ENCODE measurements at regions not wholly inside any gene's neighbourhood (a gene's known extent, or its start where the extent isn't known, plus 50 kb on each side); places are given as distances from the start of the nearest gene placed in this dataset.

DNA sequence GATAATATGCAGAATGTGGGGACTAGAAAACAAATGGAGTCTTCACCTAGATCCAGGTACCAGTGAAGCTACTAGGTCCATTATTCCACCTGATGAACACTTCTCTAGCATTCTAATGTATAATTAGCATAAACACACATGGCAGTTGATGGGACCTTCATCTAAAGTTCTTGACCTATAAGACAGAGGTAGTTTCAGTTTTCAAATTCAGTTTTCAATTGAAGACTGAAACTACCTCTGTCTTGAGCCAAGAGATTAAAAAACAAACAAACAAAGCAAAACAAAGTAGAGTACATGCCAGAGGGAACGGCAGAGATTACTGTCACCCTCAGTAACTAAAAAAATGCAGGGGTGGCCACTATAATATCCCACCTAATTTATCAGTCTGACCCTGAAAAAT is 199.9 kb upstream of the NEIL3 start:
- DNase-seq (ENCODE audit: low spot score), result no peak

DNA sequence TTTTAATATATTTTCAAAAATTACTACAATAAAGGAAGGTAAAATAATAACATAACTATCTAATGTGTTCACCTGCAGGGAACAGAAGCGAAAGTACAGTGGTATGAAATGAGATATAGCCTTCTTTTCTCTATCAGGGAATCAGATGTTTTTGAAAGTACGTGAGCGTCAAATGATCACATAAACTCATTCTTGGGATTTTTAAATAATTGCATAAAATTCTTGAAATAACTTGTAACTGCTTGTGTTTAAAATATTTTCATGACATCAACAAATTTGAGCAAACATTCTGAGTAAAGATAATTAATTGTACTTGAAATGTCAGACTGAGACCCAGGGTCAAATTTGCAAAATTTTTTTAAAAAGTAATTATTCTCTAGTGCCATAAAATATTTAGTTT is 193.5 kb upstream of the NEIL3 start:
- DNase-seq (ENCODE audit: low spot score), result no peak

DNA sequence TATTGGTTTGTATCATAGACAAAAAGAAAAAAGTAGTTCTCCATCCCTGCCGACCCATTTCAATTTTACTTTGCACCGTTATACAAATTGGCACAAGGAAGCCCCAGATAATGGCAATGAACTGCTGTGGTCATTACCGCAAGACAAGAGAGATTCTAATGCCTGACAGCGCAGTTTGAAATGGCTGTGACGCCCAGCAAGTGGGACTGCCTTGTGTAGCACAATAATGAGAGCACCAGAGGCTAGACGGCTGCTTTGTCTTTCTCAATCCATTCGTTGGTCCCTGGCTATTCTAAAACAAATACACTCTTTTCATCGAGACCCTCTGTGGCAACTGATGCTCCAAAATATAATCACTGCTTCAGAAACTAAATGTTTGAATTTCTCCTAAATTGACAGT is 192.4 kb upstream of the NEIL3 start:
- no peak for DNase-seq (ENCODE audit: low spot score)

DNA sequence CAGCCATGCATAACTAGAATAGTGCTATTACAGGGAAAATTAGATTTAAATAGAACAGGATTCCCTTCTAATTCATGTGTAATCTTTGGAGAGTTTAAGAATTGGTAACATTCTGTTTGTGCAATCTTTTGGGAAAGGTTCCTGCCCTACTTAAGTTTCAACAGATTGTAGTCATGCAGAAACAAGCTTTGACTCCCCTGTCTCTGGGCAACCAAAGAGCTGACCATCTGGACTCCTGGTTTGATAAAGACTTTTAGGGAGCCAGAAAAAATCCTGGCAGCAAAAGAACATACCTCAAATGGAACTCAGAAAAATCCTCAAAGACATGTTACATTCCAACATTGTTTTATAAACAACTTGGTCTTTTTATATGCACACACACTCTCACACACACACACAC is 191.1 kb upstream of the NEIL3 start:
- DNase-seq (ENCODE audit: low spot score), result no peak

DNA sequence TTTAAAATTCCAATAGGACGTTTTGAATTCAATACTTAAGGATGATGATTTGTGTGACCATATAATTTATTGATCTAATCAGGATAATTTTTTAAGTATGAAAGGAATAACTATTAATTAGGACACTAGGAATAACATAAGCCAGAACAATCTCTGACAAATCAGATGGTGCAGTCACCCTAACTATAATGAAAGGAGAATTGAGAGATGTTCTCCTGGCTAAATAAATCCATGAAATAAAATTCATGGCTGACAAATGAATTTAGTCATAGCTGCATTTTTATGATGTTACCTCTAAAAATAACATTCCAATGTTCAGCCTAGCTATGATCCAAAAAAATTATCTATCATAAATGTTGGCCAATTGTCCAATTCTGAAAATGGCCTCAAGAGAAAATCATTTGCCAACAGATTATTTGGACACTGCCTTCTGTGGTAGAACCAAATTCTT is 190.6 kb upstream of the NEIL3 start:
- DNase-seq (ENCODE audit: low spot score), result no peak

DNA sequence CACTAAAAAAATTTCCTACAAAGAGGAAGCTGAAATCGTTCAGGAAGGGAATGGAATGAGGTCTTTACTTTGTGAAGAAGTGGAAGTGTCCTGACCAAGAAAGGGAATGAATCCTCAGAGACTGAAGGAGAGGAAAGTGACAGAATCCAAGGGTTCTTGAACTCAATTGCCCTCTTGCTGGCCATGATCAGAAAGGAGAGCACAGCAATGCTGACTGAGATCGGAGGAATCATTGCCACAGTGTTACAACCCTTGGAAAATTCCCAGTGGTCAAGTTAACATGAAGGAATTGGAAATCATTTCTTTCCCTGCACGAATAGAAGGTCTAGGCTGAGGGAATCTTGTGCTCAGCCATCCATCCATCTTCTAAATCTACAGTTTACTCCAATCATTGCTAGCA is 190.0 kb upstream of the NEIL3 start:
- no peak for DNase-seq (ENCODE audit: low spot score)

DNA sequence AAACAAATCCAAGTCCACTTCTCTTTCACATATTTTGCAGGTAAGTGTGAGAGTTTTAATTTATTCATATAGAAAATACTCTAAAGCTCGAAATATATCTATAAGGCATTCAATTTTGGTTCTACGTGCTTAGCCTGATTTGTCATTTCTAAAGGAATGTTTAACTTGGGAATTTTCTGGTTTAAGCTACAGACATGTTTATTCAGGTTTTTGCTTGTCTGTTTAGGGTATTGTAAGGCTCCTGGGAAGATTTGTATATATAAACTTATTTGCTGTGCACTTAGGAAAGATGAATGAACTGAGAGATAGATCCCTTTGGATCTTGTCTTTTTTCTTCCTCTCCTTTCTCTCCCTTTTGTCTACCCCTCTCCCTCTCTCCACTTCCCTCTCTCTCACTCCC is 185.9 kb upstream of the NEIL3 start:
- no peak for DNase-seq (ENCODE audit: low spot score)

DNA sequence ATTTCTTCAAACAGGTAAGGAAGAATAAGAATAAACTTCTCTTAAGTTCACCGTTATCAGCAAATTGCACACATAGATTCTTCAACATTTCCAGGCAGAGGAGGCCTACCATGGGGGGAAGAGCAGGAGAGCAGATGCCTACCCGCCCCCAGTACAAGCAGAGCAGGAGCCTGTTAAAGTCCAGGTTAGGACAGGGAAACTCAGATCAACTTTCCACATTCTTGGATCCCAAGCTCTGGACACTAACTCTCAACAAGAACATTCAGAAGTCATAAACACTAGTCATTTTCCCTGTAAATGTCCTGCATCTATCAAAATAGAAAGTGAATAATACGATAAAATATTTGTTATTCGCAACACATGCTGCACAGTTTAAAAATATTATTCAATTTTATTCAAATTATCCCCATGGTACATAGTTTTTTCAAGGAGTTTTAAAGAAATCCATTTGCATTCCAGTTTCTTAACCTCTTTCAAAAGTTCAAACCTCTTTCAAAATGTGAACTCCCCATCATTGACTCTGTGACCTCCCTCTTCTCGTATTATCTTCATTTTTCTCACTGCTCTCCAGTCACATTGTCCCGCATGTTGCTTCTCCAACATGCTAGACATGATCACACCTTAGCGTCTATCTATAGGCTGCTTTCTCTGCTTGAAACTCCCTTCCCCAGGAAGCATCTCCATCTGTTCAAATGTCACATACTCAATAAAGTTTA is 185.2 kb upstream of the NEIL3 start:
- DNase-seq (ENCODE audit: low spot score), result no peak

DNA sequence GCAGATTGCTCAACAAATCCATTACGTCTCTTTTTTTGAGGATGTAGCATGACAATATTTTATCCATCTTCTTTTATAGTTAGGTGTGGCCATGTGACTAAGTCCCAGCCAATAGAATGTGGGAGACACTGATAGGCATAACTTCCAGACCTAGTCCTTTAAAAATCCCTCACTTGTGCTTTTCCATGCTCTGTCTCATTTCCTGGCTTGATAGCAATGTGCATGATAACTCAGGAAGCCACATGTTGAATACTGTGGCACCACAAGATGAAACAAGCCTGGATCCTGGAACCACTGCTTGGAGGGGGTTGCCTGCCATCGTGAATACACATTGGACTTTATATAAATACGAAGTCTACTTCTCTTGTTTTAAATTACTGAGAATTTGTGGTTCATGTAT is 184.0 kb upstream of the NEIL3 start:
- no peak for DNase-seq (ENCODE audit: low spot score)

DNA sequence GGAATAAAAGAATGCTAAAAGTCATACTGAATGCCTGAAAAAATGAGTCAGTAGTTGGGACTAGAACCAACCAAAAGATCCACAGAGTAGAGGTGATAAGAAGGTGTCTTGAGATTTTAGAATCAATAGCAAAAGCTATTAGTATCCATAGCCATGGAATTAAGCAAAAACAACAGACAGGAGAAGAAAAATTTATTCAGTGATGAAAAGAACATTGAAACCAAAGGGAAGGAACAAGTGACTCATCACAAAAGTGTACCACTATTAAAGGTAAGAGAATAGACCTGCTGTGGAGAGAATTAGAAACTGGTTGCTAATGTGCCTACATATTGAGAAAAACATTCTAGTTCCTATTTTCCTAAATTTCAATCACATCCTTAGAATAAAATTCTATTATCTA is 182.0 kb upstream of the NEIL3 start:
- no peak for DNase-seq (ENCODE audit: low spot score)

DNA sequence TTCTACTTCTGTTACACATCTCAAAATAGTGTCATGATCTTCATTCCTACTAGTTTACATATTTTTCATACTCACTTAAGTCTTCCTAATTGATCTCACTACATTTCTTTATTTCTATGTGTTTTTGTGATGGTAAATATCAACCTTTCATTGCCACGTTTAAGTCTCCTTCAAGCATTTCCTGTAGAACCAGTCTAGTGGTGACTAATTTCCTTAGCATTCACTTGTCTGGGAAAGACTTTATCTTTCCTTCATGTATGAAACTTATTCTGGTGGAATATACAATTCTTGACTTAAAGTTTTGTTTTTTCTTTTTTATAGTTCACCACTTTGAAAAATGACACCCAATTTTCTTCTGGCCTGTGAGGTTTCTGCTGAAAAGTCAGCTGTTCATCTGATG is 181.4 kb upstream of the NEIL3 start:
- DNase-seq (ENCODE audit: low spot score), result no peak

DNA sequence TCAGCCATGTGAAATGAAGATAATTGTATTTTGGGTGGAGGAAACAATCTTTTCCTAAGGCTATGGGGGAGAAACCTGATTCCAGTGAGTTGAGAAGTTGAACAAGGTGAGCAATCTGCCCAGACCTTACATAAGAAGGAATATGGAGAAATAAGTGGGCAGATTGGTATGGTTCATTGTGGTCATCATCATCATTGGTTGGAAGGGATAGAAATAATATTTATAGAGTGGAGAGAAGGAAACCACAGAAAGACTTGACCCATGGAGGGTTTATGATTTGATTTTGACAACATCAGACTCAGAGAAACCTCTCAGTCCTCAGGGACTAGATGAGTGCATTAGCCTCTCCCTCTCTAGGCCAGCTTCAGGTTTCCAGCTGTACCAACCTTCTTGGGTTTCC is 177.9 kb upstream of the NEIL3 start:
- DNase-seq (ENCODE audit: low spot score), result no peak

DNA sequence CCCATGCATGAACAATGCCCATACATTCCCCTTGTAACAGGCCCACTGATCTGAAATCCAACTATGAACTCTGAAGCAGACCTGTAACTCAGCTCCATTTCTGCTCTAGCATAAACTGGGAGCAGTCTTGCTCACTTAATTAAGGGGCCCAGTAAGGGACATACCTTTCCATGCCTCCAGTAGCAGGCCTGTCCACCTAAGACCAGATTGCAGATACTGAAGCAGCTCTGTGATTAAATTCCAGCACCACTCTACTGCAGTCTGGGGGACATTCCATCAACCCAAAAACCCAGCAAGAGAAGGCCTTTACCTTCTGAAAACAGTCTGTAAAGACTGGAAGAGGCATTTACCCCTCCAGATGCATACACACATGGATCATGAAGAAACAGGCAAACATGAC is 162.0 kb upstream of the NEIL3 start:
- DNase-seq (ENCODE audit: low spot score), result no peak

DNA sequence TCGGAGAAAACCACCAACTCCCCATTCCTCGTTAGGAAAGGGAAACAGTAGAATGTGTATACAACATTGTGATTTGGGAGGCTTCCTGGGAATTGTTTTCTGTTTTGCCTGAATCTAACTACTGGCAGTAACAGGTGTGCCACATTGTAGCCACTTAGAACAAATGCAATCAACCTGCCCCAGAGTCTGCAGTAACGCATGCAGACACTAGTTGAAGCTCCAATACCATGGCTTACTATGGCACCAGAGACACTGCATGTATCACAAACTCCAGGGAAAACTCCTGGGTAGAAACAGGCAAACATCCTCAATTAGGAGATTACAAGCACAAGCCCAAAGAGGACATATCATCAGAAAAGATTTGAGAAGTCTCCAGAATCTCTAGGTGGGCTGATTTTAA is 154.2 kb upstream of the NEIL3 start:
- DNase-seq (ENCODE audit: low spot score), result no peak

DNA sequence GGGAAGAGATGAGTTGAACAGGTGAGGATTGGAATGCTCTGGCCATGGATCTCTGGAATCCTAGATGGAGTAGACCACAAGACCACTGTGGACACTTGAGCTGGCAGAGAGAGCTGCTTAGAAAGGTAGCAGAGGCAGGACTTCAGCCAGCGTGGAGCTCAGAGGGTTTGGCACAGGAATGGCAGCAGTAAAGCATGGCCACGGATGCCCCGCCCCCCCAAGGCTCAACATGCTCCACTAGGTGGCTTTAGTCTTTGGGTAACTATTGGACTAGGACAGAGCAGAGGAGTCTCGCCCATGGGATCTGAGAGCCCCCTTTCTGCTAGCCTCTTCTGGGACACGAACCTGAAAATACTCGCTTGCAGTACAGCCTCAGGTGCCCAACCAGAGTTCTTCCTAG is 150.1 kb upstream of the NEIL3 start:
- no peak for DNase-seq (ENCODE audit: low spot score)

DNA sequence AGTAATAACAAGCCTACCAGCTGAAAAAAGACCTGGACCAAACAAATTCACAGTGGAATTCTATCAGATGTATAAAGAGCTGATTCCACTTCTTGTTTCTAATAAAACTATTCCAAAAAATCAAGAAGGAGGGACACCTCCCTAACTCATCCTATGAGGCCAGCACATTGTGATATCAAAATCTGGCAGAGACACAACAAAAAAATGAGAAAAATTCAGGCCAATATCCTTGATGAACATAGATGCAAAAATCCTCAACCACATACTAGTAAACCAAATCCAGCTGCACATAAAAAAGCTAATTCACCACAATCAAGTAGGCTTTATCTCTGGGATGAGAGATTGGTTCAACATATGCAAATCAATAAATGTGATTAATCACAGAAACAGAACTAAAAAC is 147.9 kb upstream of the NEIL3 start:
- no peak for DNase-seq (ENCODE audit: low spot score)

DNA sequence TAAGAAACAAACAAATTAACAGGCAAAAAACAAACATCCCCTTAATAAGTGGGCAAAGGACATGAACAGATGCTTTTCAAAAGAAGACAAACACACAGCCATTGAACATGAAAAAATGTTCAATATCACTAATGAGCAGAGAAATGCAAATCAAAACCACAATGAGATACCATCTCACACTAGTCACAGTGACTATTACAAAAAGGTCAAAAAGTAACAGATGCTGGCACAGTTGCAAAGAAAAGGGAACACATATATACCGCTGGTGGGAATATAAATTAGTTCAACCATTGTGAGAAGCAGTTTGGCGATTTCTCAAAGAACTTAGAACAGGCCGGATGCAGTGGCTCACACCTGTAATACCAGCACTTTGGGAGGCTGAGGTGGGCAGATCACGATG is 146.1 kb upstream of the NEIL3 start:
- no peak for DNase-seq (ENCODE audit: low spot score)

DNA sequence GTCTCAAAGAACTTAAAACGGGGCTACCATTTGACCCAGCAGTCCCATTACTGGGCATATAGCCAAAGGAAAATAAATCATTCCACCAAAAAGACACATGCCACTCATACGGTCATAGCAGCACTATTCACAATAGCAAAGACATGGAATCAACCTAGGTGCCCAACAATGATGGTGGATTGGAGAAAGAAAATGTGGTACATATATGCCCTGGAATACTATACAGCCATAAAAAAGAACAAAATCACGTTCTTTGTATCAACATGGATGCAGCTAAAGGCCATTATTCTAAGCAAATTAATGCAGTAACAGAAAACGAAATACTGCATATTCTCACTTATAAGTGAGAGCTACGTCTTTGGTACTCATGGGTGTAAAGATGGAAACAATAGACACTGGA is 138.1 kb upstream of the NEIL3 start:
- DNase-seq (ENCODE audit: low spot score), result no peak

DNA sequence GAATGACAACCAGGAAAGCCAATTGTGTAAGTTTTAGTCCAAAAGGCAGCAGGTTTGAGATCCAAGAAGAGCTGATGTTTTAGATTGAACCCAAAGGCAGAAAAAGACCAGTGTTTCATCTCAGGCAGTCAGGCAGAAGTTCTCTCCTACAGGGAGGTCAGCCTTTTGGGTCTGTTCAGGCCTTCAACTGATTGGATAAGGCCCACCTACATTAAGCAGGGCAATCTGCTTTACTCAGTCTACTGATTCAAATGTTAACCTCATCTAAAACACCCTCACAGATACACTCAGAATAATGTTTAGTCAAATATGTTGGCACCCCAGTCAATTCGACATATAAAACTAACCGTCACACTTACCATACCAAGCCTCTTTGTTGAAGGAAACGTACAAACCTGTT is 134.2 kb upstream of the NEIL3 start:
- DNase-seq (ENCODE audit: low spot score), result no peak

DNA sequence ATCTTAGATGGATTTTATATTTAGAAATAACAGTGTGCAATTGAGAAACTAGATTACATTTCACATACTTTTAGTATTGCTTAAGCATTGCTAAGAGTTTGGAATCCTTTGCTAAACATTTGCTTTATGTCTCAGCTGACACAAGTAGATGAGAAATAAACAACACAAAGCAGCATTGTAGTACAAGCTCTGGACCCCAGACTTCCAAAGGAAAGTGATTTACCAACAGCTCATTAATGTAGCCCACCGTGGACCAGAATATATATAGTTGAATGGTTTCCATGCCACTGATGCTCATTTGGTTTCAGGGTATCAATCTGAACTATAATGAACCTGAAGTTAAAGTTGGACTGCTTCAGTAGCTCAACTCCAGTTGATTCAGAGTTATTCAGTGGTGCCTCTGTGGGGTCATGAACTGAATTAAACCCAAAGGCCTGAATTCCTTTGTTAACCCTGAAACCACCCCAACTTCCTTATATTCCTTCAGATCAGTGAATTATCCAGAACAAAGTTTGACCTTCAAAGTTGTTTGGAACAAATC is 132.1 kb upstream of the NEIL3 start:
- no peak for DNase-seq (ENCODE audit: low spot score)

DNA sequence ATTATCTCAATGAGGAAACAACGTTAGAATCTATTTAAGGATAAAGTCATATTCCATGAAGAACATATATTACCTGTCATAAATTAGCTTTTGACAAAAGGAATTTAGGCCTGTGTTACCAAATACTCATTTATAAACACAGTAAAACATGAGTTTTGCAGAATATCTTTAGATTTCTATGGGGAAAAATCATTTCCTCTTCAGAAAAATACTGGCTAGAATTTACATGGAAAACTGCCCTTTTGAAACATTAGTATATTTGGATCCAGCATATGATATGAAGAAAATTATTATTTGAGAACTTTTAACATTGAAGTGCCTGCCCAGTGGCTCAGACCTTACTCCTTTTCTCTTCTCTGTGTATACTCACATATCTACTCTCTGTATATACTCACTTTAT is 131.4 kb upstream of the NEIL3 start:
- DNase-seq (ENCODE audit: low spot score), result no peak

DNA sequence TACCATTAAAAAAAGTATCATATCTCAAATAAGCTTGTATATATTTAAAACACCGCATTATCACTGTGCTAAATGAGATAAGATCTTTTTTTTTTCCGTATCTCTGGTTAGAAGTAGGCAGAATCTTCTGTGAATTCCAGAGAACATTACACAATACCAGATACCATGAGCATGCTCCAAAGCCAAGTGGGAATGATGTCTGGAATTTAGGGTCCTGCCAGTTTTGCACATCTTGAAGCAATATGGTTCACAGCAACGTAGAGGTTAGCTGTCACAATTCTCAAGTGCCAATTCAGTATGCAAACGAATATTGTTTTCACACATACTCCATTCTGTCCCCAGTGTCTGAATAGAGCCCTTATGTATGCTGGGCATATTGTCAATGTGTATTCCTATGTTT is 127.5 kb upstream of the NEIL3 start:
- no peak for DNase-seq (ENCODE audit: low spot score)

DNA sequence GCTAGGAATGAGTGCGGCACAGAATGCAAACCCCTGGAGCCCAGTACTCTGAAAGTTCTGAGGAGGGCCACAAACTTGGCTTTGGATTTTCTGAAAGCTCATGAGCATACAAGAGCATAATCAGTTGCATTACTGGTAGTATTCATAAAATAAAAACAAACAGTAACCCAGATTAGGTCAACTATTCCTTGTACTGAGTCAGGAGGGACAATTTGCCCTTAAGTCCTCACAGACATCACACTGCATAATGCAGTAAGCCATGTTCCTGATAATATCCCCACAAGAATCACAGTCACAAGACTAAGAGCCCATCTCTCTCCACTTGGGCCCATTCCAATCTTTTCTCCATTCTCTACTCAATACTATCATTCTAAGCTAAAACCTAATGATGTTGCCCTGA is 126.9 kb upstream of the NEIL3 start:
- DNase-seq (ENCODE audit: low spot score), result no peak

DNA sequence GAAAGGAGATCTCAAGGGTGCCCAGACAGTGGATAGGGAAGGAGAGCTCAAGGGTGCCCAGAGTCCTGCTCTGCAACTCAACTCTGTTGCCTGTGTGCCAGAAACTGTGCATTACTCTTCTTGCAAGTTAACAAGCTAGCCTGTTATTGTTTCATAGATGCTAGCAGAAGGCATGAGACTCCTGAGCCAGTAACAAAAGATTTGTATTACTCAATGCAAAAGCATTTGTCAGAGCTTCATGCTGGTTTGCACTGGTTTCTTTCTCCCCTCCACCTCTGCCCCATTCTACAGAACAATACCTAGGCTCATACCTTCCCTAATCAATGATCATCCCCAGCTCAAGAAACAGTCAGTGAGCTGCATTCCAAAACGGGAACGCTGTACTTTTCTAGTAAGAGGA is 124.5 kb upstream of the NEIL3 start:
- DNase-seq (ENCODE audit: low spot score), result no peak

DNA sequence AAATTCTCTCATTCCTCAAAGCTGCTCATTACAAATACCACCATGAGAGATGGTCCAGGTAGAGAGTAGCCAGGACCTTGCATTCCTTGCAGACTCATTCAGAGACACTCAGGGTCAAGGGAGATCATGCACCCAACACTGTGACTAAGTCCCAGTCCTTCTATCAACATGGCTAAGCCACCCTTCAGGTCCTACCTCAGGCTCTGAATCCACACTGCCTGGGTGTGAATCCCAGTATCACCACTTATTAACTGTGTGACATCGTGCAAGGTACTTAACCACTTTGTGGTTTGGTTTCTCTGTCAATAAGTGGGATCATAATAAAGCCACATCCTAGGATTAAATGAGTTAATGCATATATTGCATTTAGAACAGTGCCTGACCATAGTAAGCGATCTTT is 124.1 kb upstream of the NEIL3 start:
- DNase-seq (ENCODE audit: low spot score), result no peak
